SKM-1 (cell line): ENCODE measurements at regions not wholly inside any gene's neighbourhood (a gene's known extent, or its start where the extent isn't known, plus 50 kb on each side); places are given as distances from the start of the nearest gene placed in this dataset.

Experiments used
- DNase-seq: peaks from one replicate; lab custom pipeline; 2025; ENCODE audit not compliant: unreplicated experiment; lab: John Stamatoyannopoulos, UW

GRCh38 chr15:69624155-69624520 lies 171.5 kb downstream of the RPLP1 start:
- DNase-seq, result no peak

GRCh38 chr15:69624816-69625215 lies 172.2 kb downstream of the RPLP1 start:
- no peak for DNase-seq

GRCh38 chr15:69625328-69625727 lies 172.7 kb downstream of the RPLP1 start:
- DNase-seq, result no peak

- DNase-seq, result peak; percentile 26
These were observed 173.8 kb downstream of the RPLP1 start for GRCh38 chr15:69626095-69627066.

GRCh38 chr15:69627548-69628158 lies 175.0 kb downstream of the RPLP1 start:
- no peak for DNase-seq

- no peak for DNase-seq
These were observed 175.9 kb downstream of the RPLP1 start for GRCh38 chr15:69628256-69629093.

- no peak for DNase-seq
These were observed 177.1 kb downstream of the RPLP1 start for GRCh38 chr15:69629631-69630161.

GRCh38 chr15:69631005-69631404 lies 178.4 kb downstream of the RPLP1 start:
- no peak for DNase-seq

GRCh38 chr15:69631978-69632377 lies 179.4 kb downstream of the RPLP1 start:
- DNase-seq, result no peak

GRCh38 chr15:69634860-69635259 lies 182.2 kb downstream of the RPLP1 start:
- no peak for DNase-seq

- DNase-seq, result no peak
These were observed 183.7 kb downstream of the RPLP1 start for GRCh38 chr15:69636169-69636915.

GRCh38 chr15:69637818-69638217 lies 185.2 kb downstream of the RPLP1 start:
- DNase-seq, result no peak

GRCh38 chr15:69643476-69643875 lies 190.9 kb downstream of the RPLP1 start:
- no peak for DNase-seq

- DNase-seq, result no peak
These were observed 191.4 kb downstream of the RPLP1 start for GRCh38 chr15:69643971-69644370.

- no peak for DNase-seq
These were observed 192.3 kb downstream of the RPLP1 start for GRCh38 chr15:69644876-69645275.

- no peak for DNase-seq
These were observed 194.5 kb downstream of the RPLP1 start for GRCh38 chr15:69647142-69647513.

GRCh38 chr15:69648212-69648611 lies 195.6 kb downstream of the RPLP1 start:
- no peak for DNase-seq

GRCh38 chr15:69648775-69649735 lies 196.4 kb downstream of the RPLP1 start:
- DNase-seq, result no peak

GRCh38 chr15:69652293-69652692 lies 199.7 kb downstream of the RPLP1 start:
- no peak for DNase-seq
